H9 (cell line): ENCODE measurements at regions not wholly inside any gene's neighbourhood (a gene's known extent, or its start where the extent isn't known, plus 50 kb on each side); places are given as distances from the start of the nearest gene placed in this dataset.

Experiments
- DNase-seq: peaks from one replicate; pipeline ENCODE4 v3.0.0-alpha.2; 2017
- H2AFZ ChIP-seq: one replicate; pipeline ENCODE4 v1.6.1; 2013; ENCODE audit warnings: mild to moderate bottlenecking, low read length, control low read depth, moderate library complexity
- H2AK5ac ChIP-seq: 2 replicates; pipeline ENCODE4 v1.6.1; 2013; ENCODE audit warnings: low read length, control low read depth, mixed read lengths; ENCODE audit not compliant: insufficient read length
- H2BK120ac ChIP-seq: one replicate; pipeline ENCODE4 v1.6.1; 2013; ENCODE audit warnings: low read depth, mild to moderate bottlenecking, low read length, control low read depth, inconsistent platforms; ENCODE audit not compliant: poor library complexity, severe bottlenecking
- H2BK12ac ChIP-seq: 2 replicates; pipeline ENCODE4 v1.6.1; 2013; ENCODE audit warnings: low read length, control low read depth, mixed read lengths, low read depth; ENCODE audit not compliant: insufficient read length
- H2BK15ac ChIP-seq: 2 replicates; pipeline ENCODE4 v1.6.1; 2013; ENCODE audit warnings: low read depth, low read length, control low read depth
- H2BK20ac ChIP-seq: one replicate; pipeline ENCODE4 v1.6.1; 2013; ENCODE audit warnings: low read depth, mild to moderate bottlenecking, low read length, control low read depth, inconsistent platforms; ENCODE audit not compliant: poor library complexity, severe bottlenecking
- H2BK5ac ChIP-seq: 2 replicates; pipeline ENCODE4 v1.6.1; 2013; ENCODE audit warnings: low read length, control low read depth, mixed read lengths; ENCODE audit not compliant: insufficient read length
- H3K14ac ChIP-seq: 2 replicates; pipeline ENCODE4 v1.6.1; 2013; ENCODE audit warnings: low read length, control low read depth; ENCODE audit not compliant: insufficient read depth
- H3K18ac ChIP-seq: 2 replicates; pipeline ENCODE4 v1.6.1; 2013; ENCODE audit warnings: low read depth, mild to moderate bottlenecking, mixed read lengths, low read length, control low read depth; ENCODE audit not compliant: insufficient read length
- H3K23ac ChIP-seq: 2 replicates; pipeline ENCODE4 v1.6.1; 2013; ENCODE audit warnings: low read length, control low read depth, mixed read lengths, low read depth; ENCODE audit not compliant: insufficient read length
- H3K23me2 ChIP-seq: 2 replicates; pipeline ENCODE4 v1.6.1; 2013; ENCODE audit warnings: low read depth, mild to moderate bottlenecking, mixed read lengths, low read length, control low read depth; ENCODE audit not compliant: insufficient read length, poor library complexity, severe bottlenecking
- H3K27ac ChIP-seq: 2 replicates; pipeline ENCODE4 v1.5.1; 2013; ENCODE audit warnings: low read length, control low read depth, mixed read lengths, low read depth; ENCODE audit not compliant: insufficient read length
- H3K27me3 ChIP-seq: 2 replicates; pipeline ENCODE4 v1.6.1; 2013; ENCODE audit warnings: low read length, control low read depth, inconsistent platforms; ENCODE audit not compliant: insufficient read depth
- H3K4ac ChIP-seq: 2 replicates; pipeline ENCODE4 v1.6.1; 2013; ENCODE audit warnings: low read depth, mild to moderate bottlenecking, control low read depth, inconsistent platforms, low read length, moderate library complexity
- H3K4me1 ChIP-seq: 2 replicates; pipeline ENCODE4 v1.6.1; 2013; ENCODE audit warnings: low read length, control low read depth, inconsistent platforms; ENCODE audit not compliant: insufficient read depth
- H3K4me2 ChIP-seq: 2 replicates; pipeline ENCODE4 v1.6.1; 2013; ENCODE audit warnings: low read length, control low read depth, mixed read lengths; ENCODE audit not compliant: insufficient read length, insufficient read depth
- H3K56ac ChIP-seq: 2 replicates; pipeline ENCODE4 v1.6.1; 2013; ENCODE audit warnings: low read depth, mild to moderate bottlenecking, mixed read lengths, low read length, control low read depth; ENCODE audit not compliant: insufficient read length
- H3K79me1 ChIP-seq: 2 replicates; pipeline ENCODE4 v1.6.1; 2013; ENCODE audit warnings: low read depth, mild to moderate bottlenecking, moderate library complexity, low read length, control low read depth, inconsistent platforms; ENCODE audit not compliant: insufficient read depth, poor library complexity, severe bottlenecking
- H3K79me2 ChIP-seq: 2 replicates; pipeline ENCODE4 v1.6.1; 2013; ENCODE audit warnings: low read length, control low read depth, inconsistent platforms; ENCODE audit not compliant: insufficient read depth
- H3K9ac ChIP-seq: 2 replicates; pipeline ENCODE4 v1.6.1; 2013; ENCODE audit warnings: low read length, control low read depth, mixed read lengths; ENCODE audit not compliant: insufficient read length; ENCODE audit errors: extremely low read depth
- H3K9me3 ChIP-seq: one replicate; pipeline ENCODE4 v1.6.1; 2013; ENCODE audit warnings: low read depth, low read length, inconsistent platforms; ENCODE audit not compliant: control insufficient read depth
- H3T11ph ChIP-seq: one replicate; pipeline ENCODE4 v1.6.1; 2013; ENCODE audit warnings: mild to moderate bottlenecking, low read length, control low read depth, inconsistent platforms
- H4K20me1 ChIP-seq: one replicate; pipeline ENCODE4 v1.6.1; 2013; ENCODE audit not compliant: control insufficient read depth, insufficient read length, insufficient read depth
- H4K5ac ChIP-seq: 2 replicates; pipeline ENCODE4 v1.6.1; 2013; ENCODE audit warnings: low read depth, mild to moderate bottlenecking, mixed read lengths, low read length, control low read depth; ENCODE audit not compliant: insufficient read length
- H4K8ac ChIP-seq: replicated peaks from 2 replicates; pipeline ENCODE4 v1.6.1; 2013; ENCODE audit warnings: low read length, control low read depth, mixed read lengths, low read depth; ENCODE audit not compliant: insufficient read length
- H4K91ac ChIP-seq: 2 replicates; pipeline ENCODE4 v1.6.1; 2013; ENCODE audit warnings: low read depth, mild to moderate bottlenecking, moderate library complexity, mixed read lengths, low read length, control low read depth; ENCODE audit not compliant: insufficient read length
- H3K27ac Mint-ChIP-seq, 3 experiments: 2 replicates in 2 of 3; 3 replicates in 1 of 3; pipeline ENCODE4 v1.8.0; 2020 to 2021; ENCODE audit warnings: mixed read lengths in 3 of 3, mild to moderate bottlenecking in 1 of 3, moderate library complexity in 1 of 3
- H3K27me3 Mint-ChIP-seq: 2 replicates; pipeline ENCODE4 v1.8.0; 2021; ENCODE audit warnings: low read depth, mild to moderate bottlenecking, moderate library complexity, mixed read lengths
- H3K36me3 Mint-ChIP-seq, 3 experiments: 2 replicates in 2 of 3; 3 replicates in 1 of 3; pipeline ENCODE4 v1.8.0; 2020 to 2021; ENCODE audit warnings: low read depth in 3 of 3, mixed read lengths in 3 of 3; ENCODE audit not compliant: insufficient read depth in 1 of 3
- H3K4me1 Mint-ChIP-seq, 2 experiments: 2 replicates each; pipeline ENCODE4 v1.8.0; 2020; ENCODE audit warnings: mixed read lengths in 2 of 2
- H3K4me3 Mint-ChIP-seq, 2 experiments: 2 replicates in 1 of 2; 3 replicates in 1 of 2; pipeline ENCODE4 v1.8.0; 2020 to 2021; ENCODE audit warnings: mild to moderate bottlenecking in 2 of 2, mixed read lengths in 2 of 2, moderate library complexity in 1 of 2
- H3K9me3 Mint-ChIP-seq, 2 experiments: 2 replicates in 1 of 2; 3 replicates in 1 of 2; pipeline ENCODE4 v1.8.0; 2020; ENCODE audit warnings: mild to moderate bottlenecking in 2 of 2, mixed read lengths in 2 of 2, moderate library complexity in 1 of 2
- CTCF ChIP-seq: fragments of 200-600 bp; sonication (generic); conservative IDR thresholded peaks from 3 replicates; pipeline ENCODE4 v1.8.0; 2021; ENCODE audit warnings: antibody characterized with exemption, mild to moderate bottlenecking
- WGBS: extraction: QIAGEN DNeasy Blood & Tissue Kit; methylation state at CpG from one replicate; pipeline ENCODE4 v1.1.7; 2013; ENCODE audit warnings: missing lambda C conversion rate, low lambda C conversion rate, mixed read lengths; ENCODE audit not compliant: insufficient read length; ENCODE audit errors: extremely low coverage; 5-methylcytosine and 5-hydroxymethylcytosine counted together

- H3K14ac ChIP-seq = no peak overlapping the region; the same call in 1 of the 2 replicates
- H3K9me3 ChIP-seq = no peaks in the 10 kb centered on the region
- Mint-ChIP-seq H3K4me1 (peaks cover 2% of the 10 kb centered on the region in 2 experiments; a peak in 2 of 4 replicates), H3K4me3 (no peak overlapping the region), H3K27me3 (no peaks in the 10 kb centered on the region; the same call in none of the 2 replicates), H3K36me3 (peaks cover 0 to 6% (median 4%) of the 10 kb centered on the region in 3 experiments; a peak in 2 of 7 replicates), H3K27ac (no peak overlapping the region), H3K9me3 (peaks cover 5 to 11% of the 10 kb centered on the region in 2 experiments; a peak in 2 of 5 replicates)
- no peak overlapping the region for H3K18ac ChIP-seq
- H4K91ac ChIP-seq = no peak overlapping the region
- no peaks in the 10 kb centered on the region for H3K79me2 ChIP-seq
- no peak overlapping the region for H3K4me2 ChIP-seq
- no peak for TF ChIP-seq CTCF
- H2BK5ac ChIP-seq = no peak overlapping the region
- H3K27ac ChIP-seq = no peak overlapping the region
- H3K4me1 ChIP-seq = 0 out of 2 replicates have a peak, but pooled peaks cover 2% of the 10 kb centered on the region
- no peak overlapping the region for H3K9ac ChIP-seq
- H4K8ac ChIP-seq = no peak overlapping the region
- H2BK15ac ChIP-seq = no peak overlapping the region; the same call in 1 of the 2 replicates
- H2AK5ac ChIP-seq = no peak overlapping the region
- no peaks in the 10 kb centered on the region for H3K79me1 ChIP-seq
- H3K56ac ChIP-seq = no peak overlapping the region
- H3K23me2 ChIP-seq = no peaks in the 10 kb centered on the region
- no peak overlapping the region for H2BK20ac ChIP-seq
- no CpG with 5 or more reads among the region's 6 CpGs for WGBS
- no peak for DNase-seq
- no peak overlapping the region for H3K4ac ChIP-seq
- no peaks in the 10 kb centered on the region for H3K27me3 ChIP-seq
- H4K5ac ChIP-seq = no peak overlapping the region
- no peak overlapping the region for H3T11ph ChIP-seq
- no peaks in the 10 kb centered on the region for H4K20me1 ChIP-seq
- H2BK12ac ChIP-seq = no peak overlapping the region
- no peak overlapping the region for H2BK120ac ChIP-seq
- no peak overlapping the region for H3K23ac ChIP-seq
- H2AFZ ChIP-seq = no peak overlapping the region
Observed at GRCh38 chr6:134772671-134773360, 177.1 kb downstream of the ALDH8A1 start.
